Astrocyte (in vitro differentiated cells and primary cell): ENCODE measurements at regions not wholly inside any gene's neighbourhood (a gene's known extent, or its start where the extent isn't known, plus 50 kb on each side); places are given as distances from the start of the nearest gene placed in this dataset.

Source experiments
- CTCF ChIP-seq: IDR thresholded peaks from 2 replicates; pipeline ENCODE4 v1.5.1; 2011; ENCODE audit warnings: low read depth, mild to moderate bottlenecking, inconsistent platforms, low read length, moderate library complexity; ENCODE audit not compliant: insufficient read depth
- EZH2 ChIP-seq: IDR thresholded peaks from 2 replicates; pipeline ENCODE4 v1.6.1; 2012; ENCODE audit warnings: mild to moderate bottlenecking, low read length, inconsistent platforms; ENCODE audit not compliant: insufficient read depth

GRCh38 chrX:21153503-21153902 lies 220.7 kb upstream of the CNKSR2 start:
- TF ChIP-seq CTCF (no peak), EZH2 (no peak)
